Neural crest cell (in vitro differentiated cells): ENCODE measurements at regions not wholly inside any gene's neighbourhood (a gene's known extent, or its start where the extent isn't known, plus 50 kb on each side); places are given as distances from the start of the nearest gene placed in this dataset.

ENCODE experiments used
- DNase-seq: peaks from one replicate; pipeline ENCODE4 v3.0.0; 2021; ENCODE audit warnings: low read depth, mixed read lengths, low spot score
- H3K27ac Mint-ChIP-seq: one replicate; pipeline ENCODE4 v1.8.0; 2021; ENCODE audit warnings: mild to moderate bottlenecking, mixed read lengths; ENCODE audit not compliant: unreplicated experiment
- H3K27me3 Mint-ChIP-seq: 2 replicates; pipeline ENCODE4 v1.8.0; 2021; ENCODE audit warnings: low read depth, mild to moderate bottlenecking, mixed read lengths
- H3K36me3 Mint-ChIP-seq: 2 replicates; pipeline ENCODE4 v1.8.0; 2021; ENCODE audit warnings: low read depth, mild to moderate bottlenecking, mixed read lengths
- H3K4me1 Mint-ChIP-seq: 2 replicates; pipeline ENCODE4 v1.8.0; 2021; ENCODE audit warnings: mixed read lengths
- H3K4me3 Mint-ChIP-seq: one replicate; pipeline ENCODE4 v1.8.0; 2021; ENCODE audit warnings: mild to moderate bottlenecking, mixed read lengths
- H3K9me3 Mint-ChIP-seq: 2 replicates; pipeline ENCODE4 v1.8.0; 2021; ENCODE audit warnings: mixed read lengths
- CTCF ChIP-seq: fragments of 200-600 bp; sonication (generic); conservative IDR thresholded peaks from 2 replicates; pipeline ENCODE4 v1.5.0; 2021; ENCODE audit warnings: antibody characterized with exemption, mild to moderate bottlenecking

- peaks cover 15% of the 10 kb centered on the region for H3K27me3 Mint-ChIP-seq
- H3K4me1 Mint-ChIP-seq = peaks cover 10% of the 10 kb centered on the region
- H3K36me3 Mint-ChIP-seq = no peaks in the 10 kb centered on the region
- no peak overlapping the region for H3K27ac Mint-ChIP-seq
- H3K4me3 Mint-ChIP-seq = no peak overlapping the region
- H3K9me3 Mint-ChIP-seq = no peaks in the 10 kb centered on the region
- no peak for TF ChIP-seq CTCF
- no peak for DNase-seq
Observed at GRCh38 chr10:6741541-6741941, 161.5 kb upstream of the PRKCQ start.

- peaks cover 10% of the 10 kb centered on the region for H3K4me1 Mint-ChIP-seq
- DNase-seq = no peak
- H3K4me3 Mint-ChIP-seq = no peak overlapping the region
- no peak overlapping the region for H3K27ac Mint-ChIP-seq
- H3K27me3 Mint-ChIP-seq = peaks cover 20% of the 10 kb centered on the region
- H3K9me3 Mint-ChIP-seq = no peaks in the 10 kb centered on the region
- no peaks in the 10 kb centered on the region for H3K36me3 Mint-ChIP-seq
- no peak for TF ChIP-seq CTCF
Observed at GRCh38 chr10:6739530-6740174, 159.6 kb upstream of the PRKCQ start.

- Mint-ChIP-seq H3K4me1 (peaks cover 10% of the 10 kb centered on the region), H3K27ac (no peak overlapping the region), H3K9me3 (no peaks in the 10 kb centered on the region), H3K4me3 (no peak overlapping the region), H3K27me3 (peaks cover 23% of the 10 kb centered on the region), H3K36me3 (no peaks in the 10 kb centered on the region)
- no peak for TF ChIP-seq CTCF
- no peak for DNase-seq
Observed at GRCh38 chr10:6738112-6738768, 158.2 kb upstream of the PRKCQ start.

GRCh38 chr10:6737758-6738111 lies 157.7 kb upstream of the PRKCQ start:
- no peaks in the 10 kb centered on the region for H3K36me3 Mint-ChIP-seq
- H3K27ac Mint-ChIP-seq = no peak overlapping the region
- H3K4me3 Mint-ChIP-seq = no peak overlapping the region
- no peak for TF ChIP-seq CTCF
- no peak for DNase-seq
- H3K27me3 Mint-ChIP-seq = peaks cover 23% of the 10 kb centered on the region
- H3K9me3 Mint-ChIP-seq = no peaks in the 10 kb centered on the region
- peaks cover 10% of the 10 kb centered on the region for H3K4me1 Mint-ChIP-seq

- H3K36me3 Mint-ChIP-seq = no peaks in the 10 kb centered on the region
- H3K27me3 Mint-ChIP-seq = peaks cover 23% of the 10 kb centered on the region
- peaks cover 10% of the 10 kb centered on the region for H3K4me1 Mint-ChIP-seq
- no peak for TF ChIP-seq CTCF
- no peak overlapping the region for H3K4me3 Mint-ChIP-seq
- no peak overlapping the region for H3K27ac Mint-ChIP-seq
- no peaks in the 10 kb centered on the region for H3K9me3 Mint-ChIP-seq
- DNase-seq = no peak
Observed at GRCh38 chr10:6737080-6737641, 157.1 kb upstream of the PRKCQ start.
